Cerebellar nuclear complex (tissue), 1 donor: ENCODE measurements at regions not wholly inside any gene's neighbourhood (a gene's known extent, or its start where the extent isn't known, plus 50 kb on each side); places are given as distances from the start of the nearest gene placed in this dataset.
"Not testable (repeated sequence)": the region's sequence is repeated elsewhere in the genome, so short reads cannot be mapped to it uniquely, and the experiment has no call there.

Experiments used
- DNase-seq, 2 experiments: peaks; one replicate each; lab custom pipeline; 2025; lab: John Stamatoyannopoulos, UW

DNA sequence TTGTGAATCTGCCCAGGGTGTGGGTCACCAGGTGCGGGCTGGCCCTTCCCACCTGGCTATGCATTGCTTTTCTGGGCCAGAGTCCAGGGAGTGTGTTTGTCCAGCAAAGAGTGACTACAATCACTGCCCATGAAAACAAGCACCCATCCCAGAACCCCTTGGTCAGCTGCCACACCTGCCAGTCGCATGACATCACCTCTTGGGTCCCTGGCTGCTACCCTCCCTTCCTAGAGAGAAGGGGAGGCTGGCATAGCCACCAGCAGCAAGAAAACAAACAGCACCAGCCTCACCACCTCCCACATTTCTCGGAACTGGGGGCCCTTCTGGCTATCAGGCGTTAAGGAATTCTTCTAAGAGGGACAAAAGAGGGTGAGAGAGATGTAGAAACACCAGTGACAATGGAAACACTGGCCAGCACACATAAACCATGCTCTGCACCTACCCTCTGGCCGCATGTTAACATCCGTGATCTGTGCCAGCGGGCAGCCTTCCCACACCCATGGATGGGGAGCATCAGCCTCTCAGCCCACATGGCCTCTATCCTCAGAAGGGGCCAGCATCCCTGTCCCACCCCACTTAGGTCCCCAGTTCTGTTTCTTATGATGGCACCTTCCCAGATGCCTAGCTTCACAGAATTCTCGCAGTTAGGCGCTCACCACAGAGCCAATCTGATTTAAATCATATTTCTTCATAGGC lies 109.7 kb upstream of the GLI2 start:
- no peak for DNase-seq

DNA sequence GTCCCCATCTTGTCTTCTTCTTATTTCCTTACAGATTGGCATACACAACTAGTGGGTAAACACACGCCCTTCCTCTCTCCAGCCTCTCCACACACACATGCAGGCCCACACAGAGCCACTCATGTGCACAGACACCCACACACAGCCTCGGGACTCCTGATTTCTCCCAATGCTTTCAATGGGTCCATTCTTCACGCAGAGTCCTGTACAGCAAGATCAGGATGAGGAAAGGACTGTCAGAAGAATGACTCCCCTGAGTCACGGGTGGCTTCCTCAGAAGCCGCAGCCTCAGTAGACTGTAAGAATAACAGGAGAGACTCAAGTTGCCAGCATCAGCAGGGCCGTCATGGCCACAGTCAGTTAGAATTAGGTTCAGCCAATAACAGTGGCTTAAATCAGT lies 109.1 kb upstream of the GLI2 start:
- no peak for DNase-seq

DNA sequence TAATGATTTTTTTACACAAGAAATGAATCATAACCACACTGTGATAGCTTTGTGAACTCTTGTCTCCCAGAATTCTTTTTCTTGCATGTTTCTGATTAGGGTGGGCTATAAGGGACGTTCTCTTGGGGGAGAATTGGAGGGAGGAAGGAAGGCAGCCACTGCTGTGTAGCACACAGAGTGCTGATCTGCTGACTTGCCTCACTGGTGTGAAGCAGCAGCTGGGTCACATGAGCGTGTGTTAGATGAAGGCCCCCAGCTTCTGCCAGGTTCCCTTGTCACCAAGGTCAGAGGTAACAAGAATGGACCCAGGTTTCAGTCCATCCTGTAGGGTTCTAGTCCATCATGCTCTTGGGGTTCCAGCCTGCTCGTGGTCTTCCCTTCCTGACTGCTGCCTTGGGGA lies 107.4 kb upstream of the GLI2 start:
- DNase-seq = no peak

DNA sequence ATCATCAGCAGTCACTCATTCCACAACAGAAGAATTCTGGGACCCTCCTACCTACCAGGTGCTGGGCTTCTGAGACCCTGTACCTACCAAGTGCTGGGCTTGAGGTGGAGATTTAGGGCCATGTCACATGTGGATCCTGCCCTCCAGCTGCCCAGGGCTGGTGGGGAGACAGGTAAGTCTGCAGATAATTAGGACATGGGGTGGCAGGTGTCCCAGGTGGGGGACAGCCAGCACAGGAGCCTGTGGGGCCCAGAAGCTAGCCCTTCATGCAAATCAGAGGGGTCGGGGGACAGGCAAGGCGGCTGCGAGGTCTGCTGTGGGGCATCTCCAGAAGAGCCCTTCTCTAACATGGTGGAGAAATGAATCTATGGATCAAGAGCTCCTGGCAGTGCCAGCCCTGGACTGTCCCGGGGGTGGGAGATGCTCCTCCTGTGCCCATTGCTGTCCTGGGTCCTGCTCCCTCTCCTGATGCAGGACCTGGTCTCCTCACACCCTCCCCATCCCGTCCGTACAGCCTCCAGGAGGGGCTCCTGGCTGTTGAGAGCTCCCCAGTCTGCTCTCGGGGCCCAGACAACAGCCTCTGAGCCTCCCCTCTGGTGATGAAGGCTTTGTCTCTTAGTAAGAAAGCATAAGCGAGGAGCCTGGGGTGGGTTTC lies 106.3 kb upstream of the GLI2 start:
- no peak for DNase-seq

DNA sequence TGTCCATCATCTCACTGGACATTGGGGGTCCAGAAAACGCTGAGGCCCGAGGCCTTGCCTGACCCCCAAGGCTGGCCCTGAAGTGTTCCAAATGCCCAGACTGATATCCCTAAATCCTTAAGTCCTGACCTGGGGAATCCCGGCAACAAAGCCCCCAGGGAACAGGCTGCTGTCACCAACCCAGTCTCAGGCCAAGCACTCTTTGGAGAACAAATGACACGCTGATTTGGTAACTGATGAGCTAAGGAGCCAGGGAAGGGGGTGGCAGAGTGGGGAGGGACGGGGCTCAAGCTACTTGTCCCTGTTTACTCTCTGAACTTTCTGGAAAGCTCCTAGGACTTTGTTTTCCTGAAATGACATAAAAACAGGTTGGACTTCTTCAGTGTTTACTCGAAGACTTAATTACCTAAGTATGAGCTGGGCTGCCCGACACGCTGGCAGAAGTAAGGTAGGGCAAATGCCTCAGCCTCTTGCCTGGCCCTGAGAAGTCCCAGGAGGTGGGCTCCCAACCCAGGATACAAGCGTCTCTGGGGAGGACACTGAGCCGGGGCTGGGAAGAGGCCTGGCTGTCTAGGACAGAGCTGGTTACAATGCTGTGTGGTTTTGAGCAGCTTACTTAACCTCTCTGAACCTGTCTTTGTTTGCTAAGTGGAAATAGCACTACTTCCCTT lies 105.5 kb upstream of the GLI2 start:
- no peak for DNase-seq

DNA sequence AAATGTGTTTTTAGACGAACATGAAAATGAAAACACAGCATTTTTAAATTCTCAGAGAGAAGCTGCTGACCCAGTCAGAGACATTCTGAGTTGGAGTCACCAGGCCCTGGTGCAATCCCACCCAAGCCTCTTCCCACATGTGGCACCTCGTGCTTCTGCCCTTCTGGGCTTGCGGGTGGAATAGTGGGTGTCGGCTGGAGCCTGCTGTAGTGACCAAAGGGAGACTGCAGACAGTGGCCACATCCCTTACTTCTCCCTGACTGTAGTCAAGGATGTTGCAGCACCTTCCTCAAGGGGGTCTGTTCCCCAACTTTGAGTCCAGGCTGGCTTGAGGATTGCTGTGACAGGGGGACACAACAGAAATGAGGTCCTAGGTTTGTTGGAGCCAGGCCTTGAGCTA lies 104.4 kb upstream of the GLI2 start:
- DNase-seq = no peak

DNA sequence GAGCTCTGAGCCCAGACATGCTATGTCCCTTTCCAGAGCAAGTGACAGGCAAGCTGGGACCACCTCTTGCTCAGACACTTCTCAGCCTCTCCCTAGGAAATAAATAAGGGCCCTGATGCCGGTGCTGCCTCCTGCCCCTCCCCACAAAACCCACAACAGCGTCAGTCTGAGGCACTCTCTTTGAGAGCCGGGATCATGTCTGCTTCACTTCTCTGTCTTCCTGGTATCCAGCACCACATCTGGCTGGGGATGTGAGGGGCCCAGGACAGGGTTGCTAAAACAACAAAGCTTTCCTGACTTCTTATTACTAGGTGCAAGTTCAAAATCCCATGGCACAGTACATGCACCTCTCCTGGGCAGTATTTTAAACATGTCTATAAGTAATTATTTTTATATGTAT lies 103.9 kb upstream of the GLI2 start:
- DNase-seq = no peak

DNA sequence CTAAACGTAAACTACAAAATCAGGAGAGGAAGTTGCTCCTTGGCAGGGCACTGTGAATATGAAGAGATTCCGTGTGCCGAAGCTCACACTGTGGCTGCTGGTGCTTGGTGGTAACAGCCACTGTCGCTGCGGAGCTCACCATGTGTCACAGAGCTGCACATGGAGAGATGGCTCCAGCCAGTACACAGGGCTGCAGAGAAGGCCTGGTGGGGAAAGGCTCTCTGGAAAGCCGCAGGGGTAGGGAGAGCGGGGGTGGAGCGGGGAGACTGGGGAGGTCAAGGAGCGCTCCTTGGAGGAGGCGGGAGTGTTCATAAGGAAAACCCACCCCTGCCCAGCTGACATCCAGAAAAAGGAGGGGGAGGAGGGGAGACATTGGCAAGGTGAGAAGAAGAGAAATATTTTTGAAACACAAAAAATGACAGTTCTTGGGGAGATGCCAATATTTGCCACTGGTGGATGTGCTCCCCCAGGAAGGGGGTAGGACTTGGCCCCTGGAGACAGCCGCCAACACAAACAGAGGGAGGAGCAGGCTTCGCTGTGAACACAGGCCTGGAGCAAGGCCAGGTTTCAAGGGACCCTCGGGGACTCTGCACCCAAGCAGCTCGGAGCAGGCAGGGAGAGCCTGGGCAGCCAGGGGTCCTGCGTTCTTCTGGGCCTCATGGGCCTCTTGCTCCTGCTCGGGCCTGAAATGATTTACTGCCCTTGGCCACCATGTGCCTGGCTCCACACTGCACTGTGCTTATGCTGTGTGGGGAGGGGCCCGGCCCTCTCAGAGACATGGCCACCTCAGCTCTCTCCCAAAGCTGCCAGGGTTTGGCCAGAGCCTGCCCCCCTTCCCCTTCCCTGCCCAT lies 102.6 kb upstream of the GLI2 start:
- no peak for DNase-seq

DNA sequence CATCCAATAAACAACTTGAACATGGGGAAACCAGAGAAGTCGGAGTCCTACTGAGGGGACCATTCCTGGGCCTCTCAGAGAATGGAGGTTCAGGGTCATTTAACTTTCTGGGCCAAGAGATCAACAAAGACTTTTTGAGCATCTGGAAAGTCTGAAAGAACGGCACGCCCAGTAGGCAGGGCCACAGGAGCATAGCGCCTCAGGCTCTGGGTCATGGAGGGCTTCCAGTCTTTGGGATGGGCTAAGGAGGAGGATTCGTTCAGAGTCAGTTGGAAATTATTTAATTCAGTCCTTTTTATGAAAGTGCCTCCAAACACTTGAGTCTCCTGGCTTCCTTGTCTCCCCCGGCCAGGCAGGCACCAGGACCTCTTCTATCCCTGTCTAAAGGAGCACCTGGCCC lies 101.1 kb upstream of the GLI2 start:
- no peak for DNase-seq

DNA sequence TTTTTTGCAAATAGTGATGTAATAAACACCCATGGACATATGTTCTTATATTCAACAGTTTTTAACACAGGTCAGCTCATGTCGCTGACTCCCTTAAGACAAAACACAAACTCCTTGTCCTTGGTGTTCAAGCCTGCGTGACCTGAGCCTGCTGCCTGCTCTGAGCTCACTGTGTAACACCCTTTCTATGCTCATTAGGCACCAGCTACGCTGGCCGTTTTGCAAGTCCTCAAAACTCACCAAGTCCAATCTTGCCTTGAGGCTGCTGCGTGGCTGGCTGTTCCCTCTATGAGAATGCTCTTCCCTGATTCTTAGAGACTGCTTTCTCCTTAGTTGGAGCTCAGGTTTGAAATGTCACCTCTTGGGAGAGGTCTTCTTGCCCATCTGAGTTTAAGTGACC lies 100.5 kb upstream of the GLI2 start:
- DNase-seq = no peak

DNA sequence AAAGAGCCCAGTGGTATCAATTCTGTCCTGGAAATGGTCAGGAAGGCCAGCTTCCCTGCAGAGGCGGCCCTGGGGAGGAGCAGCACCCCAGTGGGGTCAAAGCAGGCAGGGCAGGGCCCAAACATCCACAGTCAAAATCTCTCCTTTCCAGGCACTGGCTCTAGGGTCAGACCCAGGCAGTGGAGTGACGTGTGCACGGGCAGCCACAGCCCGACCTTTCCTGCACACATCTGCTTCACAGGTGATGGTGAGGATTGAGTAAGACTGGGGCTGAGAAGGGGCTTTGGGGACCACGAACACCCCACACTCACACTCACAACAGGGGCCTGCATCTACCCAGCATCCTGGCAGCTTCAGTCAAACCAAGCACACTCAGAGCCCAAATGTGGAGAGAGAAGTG lies 97.8 kb upstream of the GLI2 start:
- no peak for DNase-seq

DNA sequence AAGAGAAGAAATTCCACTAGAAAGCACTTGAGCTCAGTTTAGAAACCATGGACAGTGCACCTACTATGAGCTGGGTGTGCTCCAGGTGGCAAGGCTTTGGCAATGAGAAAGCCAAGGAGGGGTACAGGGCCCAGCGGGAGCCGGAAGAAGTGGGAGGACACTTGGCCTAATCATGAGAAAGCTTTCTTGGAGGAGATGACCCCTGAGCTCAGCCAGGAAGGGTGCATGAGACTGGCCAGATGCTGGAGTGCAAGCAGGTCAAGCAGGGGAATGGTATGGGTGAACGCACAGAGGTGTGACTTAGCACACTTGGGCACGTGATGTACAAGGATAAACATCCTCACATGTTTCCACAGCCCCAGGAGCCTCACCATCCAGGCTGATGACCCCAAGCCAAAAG lies 97.2 kb upstream of the GLI2 start:
- DNase-seq = no peak

DNA sequence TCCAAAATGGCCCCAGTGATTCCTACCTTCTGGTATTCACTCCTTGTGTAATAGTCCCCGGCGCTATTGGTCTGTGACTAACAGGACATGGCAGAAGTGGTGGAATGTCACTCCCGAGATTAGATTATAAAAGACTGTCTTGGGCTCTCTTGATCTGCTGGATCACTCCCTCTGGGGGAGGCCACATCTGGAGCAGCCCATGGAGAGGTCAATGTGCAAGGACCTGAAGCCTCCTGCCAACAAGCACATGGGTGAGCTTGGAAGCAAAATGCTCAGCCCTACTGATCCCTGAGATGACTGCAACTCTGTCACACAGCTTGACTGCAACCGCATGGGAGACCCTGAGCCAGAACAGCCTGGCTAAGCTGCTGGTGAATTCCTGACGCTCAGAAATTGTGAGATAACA lies 94.3 kb upstream of the GLI2 start:
- no peak for DNase-seq

DNA sequence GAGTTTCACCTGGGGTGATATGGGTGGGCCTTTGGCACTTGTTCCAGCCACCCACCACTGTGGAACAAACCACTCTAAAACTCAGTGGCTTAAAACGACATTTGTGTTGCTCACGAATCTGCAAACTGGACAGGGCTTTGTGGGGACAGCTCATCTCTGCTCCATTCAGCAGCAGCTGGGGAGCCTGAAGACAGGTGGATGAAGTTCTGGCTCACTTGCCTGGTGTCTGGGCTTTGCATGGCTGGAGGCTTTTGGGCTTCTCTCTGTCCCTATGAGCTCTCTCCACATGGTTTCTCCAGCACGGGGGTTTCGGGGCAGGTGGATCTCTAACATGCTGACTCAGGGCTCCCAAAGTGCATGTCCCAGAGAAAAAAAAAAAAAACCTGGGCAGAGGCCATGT lies 93.0 kb upstream of the GLI2 start:
- DNase-seq = no peak

DNA sequence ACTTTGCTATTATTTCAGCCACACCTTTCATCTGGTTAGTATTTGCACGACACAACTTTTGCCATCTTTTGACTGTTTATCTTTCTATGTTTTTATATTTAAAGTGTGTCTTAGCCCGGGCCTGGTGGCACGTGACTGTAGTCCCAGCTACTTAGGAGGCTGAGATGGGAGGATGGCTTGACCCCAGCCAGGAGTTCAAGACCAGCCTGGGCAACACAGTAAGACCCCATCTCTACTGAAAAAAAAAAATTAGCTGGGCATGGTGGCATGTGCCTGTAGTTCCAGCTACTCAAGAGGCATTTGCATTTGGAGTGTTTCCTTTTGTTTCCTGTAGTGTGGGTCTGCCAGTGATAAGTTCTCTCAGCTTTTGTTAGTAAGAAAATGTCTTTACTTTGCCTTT lies 88.7 kb upstream of the GLI2 start:
- no peak for DNase-seq

DNA sequence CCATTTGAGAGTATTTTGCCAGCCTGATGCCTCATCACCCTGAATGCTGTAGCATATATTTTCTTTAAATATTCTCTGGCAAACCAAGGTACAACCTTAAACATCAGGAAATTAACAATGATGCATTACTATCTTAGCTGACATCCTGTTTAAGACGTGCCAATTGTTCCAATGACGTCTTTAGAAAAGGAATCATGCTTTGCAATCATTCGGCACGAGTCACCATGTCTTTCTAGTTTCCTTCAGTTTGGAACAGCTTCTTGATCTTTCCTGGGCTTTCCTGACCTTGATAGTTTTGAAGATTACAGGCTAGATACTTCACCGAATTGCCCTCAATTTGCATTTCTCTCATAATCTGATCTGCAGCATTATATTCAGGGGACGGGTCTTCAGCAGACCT lies 88.2 kb upstream of the GLI2 start:
- no peak for DNase-seq

DNA sequence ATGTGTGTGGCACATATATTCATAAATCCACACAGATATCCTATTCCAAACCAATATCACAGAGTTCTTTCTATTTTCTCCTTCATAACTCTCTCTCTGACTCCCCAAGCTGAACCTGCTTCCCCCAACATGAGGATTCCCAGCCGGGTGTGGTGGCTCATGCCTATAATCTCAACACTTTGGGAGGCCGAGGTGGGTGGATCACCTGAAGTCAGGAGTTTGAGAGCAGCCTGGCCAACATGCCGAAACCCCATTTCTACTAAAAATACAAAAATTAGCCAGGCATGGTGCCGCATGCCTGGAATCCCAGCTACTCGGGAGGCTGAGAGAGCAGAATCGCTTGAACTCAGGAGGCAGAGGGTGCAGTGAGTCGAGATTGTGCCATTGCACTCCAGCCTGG lies 86.3 kb upstream of the GLI2 start:
- DNase-seq = not testable (repeated sequence)

DNA sequence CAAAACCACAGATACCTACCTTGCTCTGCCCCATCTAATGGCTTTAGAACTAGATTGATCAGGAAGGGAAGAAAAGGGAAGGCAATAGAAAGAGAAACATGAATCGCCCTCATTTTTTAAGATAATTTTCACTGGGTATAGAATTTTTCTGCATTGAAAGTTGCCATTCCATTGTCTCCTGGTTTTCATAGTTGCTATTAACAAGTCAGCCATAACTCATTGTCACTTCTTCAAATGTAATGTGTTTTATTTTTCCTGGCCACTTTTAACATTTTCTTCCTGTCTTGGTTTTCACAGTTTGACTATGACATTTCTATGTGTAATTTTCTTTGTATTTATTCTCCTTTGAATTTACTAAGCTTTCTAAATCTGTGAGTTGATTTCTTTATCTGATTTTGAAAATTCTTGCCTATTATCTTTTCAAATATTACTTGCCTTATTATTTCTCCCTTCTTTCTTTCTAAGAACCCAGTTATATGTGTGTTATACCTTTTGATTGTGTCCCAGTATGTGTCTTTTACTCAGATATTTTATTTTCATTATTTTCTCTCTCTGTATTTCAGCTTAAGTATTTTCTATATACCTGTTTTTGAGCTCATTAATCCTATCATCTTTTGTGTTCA lies 85.5 kb upstream of the GLI2 start:
- no peak for DNase-seq

DNA sequence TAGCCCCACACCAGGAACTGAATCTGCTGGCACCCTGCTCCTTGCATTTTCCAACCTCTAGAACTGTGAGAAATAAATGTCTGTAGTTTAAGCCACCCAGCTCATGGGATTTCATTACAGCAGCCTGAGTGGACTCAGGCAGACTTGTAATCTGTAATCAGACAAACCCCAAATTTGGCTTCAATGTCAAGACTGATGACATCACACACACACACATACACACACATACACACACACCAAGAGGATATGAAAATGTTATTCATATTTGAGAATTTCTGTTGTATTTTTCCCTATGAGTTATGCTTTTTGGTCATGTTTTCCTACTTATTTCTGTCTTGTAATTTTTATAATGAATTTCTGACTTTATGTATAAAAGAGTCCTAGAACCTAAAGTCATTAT lies 83.8 kb upstream of the GLI2 start:
- no peak for DNase-seq

DNA sequence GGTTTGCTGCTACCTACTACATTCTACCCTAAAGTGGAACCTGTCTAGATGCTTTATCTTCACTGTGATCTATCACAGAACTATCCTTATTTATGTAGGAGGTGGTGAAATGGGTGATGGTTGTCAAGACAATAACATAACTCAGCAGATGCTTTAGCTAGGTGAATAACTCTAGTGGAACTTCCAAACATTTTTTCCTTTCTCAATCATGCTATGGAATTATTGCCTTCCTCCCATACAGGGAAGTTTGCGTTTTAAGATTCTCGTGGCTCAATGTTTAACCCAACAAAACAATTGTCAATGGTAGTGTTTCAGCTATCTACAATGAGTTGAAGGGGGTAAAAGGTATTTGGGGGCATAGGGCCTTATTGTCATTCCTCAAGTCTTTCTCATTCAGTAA lies 82.6 kb upstream of the GLI2 start:
- DNase-seq = no peak

DNA sequence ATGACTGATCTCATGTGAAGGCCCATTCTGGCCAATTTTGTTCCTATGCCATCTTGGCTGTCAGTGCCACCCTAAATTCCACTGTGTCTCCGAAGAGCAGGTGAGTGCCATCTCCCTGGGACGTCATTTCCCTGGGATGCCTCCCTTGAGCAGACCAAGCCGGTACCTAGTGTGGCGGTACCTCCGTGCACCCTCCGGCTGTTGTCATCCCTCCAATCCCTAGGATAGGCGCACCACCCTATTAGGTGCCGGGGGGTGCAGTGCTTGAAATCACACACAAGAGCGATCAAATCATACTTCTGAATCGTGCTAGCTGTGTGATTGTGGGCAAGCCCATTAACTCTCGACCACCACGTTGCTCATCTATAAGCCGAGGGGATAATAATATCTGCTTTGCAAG lies 81.8 kb upstream of the GLI2 start:
- no peak for DNase-seq
